CD14-positive monocyte (primary cell): ENCODE measurements at regions not wholly inside any gene's neighbourhood (a gene's known extent, or its start where the extent isn't known, plus 50 kb on each side); places are given as distances from the start of the nearest gene placed in this dataset.

Experiments used
- DNase-seq, 3 donors: peaks; one replicate each; pipeline ENCODE4 v3.0.0-alpha.2; 2011 to 2022
- H2AFZ ChIP-seq: 2 replicates; pipeline ENCODE4 v1.6.0; 2012; ENCODE audit warnings: mild to moderate bottlenecking, low read depth, low read length, inconsistent platforms; ENCODE audit not compliant: insufficient read depth, poor library complexity, severe bottlenecking
- H3K27ac ChIP-seq, 2 donors: 1 replicate in 1 of 2; 2 replicates in 1 of 2; pipeline ENCODE4 v1.5.1; 2012 to 2013; ENCODE audit warnings: low read length in 2 of 2, control low read depth in 1 of 2, inconsistent platforms in 1 of 2, low read depth in 1 of 2, mild to moderate bottlenecking in 1 of 2
- H3K27me3 ChIP-seq, 2 donors: one replicate each; pipeline versions ENCODE4 v1.6.0 to v1.6.1; 2011 to 2013; ENCODE audit warnings: low read length in 2 of 2; ENCODE audit not compliant: control insufficient read depth in 2 of 2, insufficient read depth in 2 of 2
- H3K36me3 ChIP-seq, 2 donors: replicated peaks in 1 of 2; 1 replicate in 1 of 2; 2 replicates in 1 of 2; pipeline versions ENCODE4 v1.5.1 to v1.6.1; 2012 to 2013; ENCODE audit warnings: low read length in 2 of 2, control low read depth in 1 of 2, inconsistent platforms in 1 of 2, mild to moderate bottlenecking in 1 of 2; ENCODE audit not compliant: insufficient read depth in 2 of 2, control insufficient read depth in 1 of 2
- H3K4me1 ChIP-seq, 2 donors: 1 replicate in 1 of 2; 2 replicates in 1 of 2; pipeline versions ENCODE4 v1.5.1 to v1.6.1; 2012 to 2013; ENCODE audit warnings: low read length in 2 of 2, control low read depth in 1 of 2, inconsistent platforms in 1 of 2, mild to moderate bottlenecking in 1 of 2, moderate library complexity in 1 of 2; ENCODE audit not compliant: insufficient read depth in 2 of 2, control insufficient read depth in 1 of 2
- H3K4me2 ChIP-seq: replicated peaks from 2 replicates; pipeline ENCODE3; 2012; ENCODE audit warnings: low read length, moderate library complexity, mild to moderate bottlenecking; ENCODE audit not compliant: poor library complexity, severe bottlenecking; ENCODE audit errors: extremely low read depth
- H3K4me3 ChIP-seq, 3 experiments: fragments of 200-600 bp in 1 of 3; sonication (generic) in 1 of 3; replicated peaks in 1 of 3; 1 replicate in 2 of 3; 2 replicates in 1 of 3; pipeline ENCODE4 v1.5.1; 2011 to 2013; ENCODE audit warnings: low read length in 3 of 3, mild to moderate bottlenecking in 3 of 3, control low read depth in 2 of 3, low read depth in 2 of 3, inconsistent platforms in 1 of 3, moderate library complexity in 1 of 3
- H3K79me2 ChIP-seq: 2 replicates; pipeline ENCODE4 v1.6.0; 2012; ENCODE audit warnings: mild to moderate bottlenecking, control low read depth, inconsistent platforms, low read length, moderate library complexity; ENCODE audit not compliant: insufficient read depth
- H3K9ac ChIP-seq: 2 replicates; pipeline ENCODE4 v1.6.0; 2017; ENCODE audit warnings: low read length, mild to moderate bottlenecking; ENCODE audit not compliant: insufficient read depth, poor library complexity, severe bottlenecking
- H3K9me3 ChIP-seq, 2 donors: replicated peaks in 1 of 2; 1 replicate in 1 of 2; 2 replicates in 1 of 2; pipeline versions ENCODE4 v1.5.1 to v1.6.1; 2012 to 2013; ENCODE audit warnings: low read length in 2 of 2, control low read depth in 1 of 2; ENCODE audit not compliant: control insufficient read depth in 1 of 2, insufficient read depth in 1 of 2
- H4K20me1 ChIP-seq: 2 replicates; pipeline ENCODE4 v1.6.0; 2012; ENCODE audit warnings: mild to moderate bottlenecking, low read length, control low read depth, moderate library complexity; ENCODE audit not compliant: insufficient read depth
- H3K27ac Mint-ChIP-seq, 7 donors: one replicate each; pipeline ENCODE4 v1.8.0; 2020; ENCODE audit warnings: mild to moderate bottlenecking in 7 of 7, mixed read lengths in 7 of 7, moderate library complexity in 6 of 7, inconsistent platforms in 2 of 7
- H3K27me3 Mint-ChIP-seq, 3 donors: one replicate each; pipeline ENCODE4 v1.8.0; 2021 to 2022; ENCODE audit warnings: low read depth in 3 of 3, mild to moderate bottlenecking in 3 of 3, mixed read lengths in 3 of 3, moderate library complexity in 3 of 3, inconsistent platforms in 1 of 3
- H3K36me3 Mint-ChIP-seq, 2 donors: one replicate each; pipeline ENCODE4 v1.8.0; 2020; ENCODE audit warnings: mixed read lengths in 2 of 2, inconsistent platforms in 1 of 2, mild to moderate bottlenecking in 1 of 2
- H3K4me1 Mint-ChIP-seq: one replicate; pipeline ENCODE4 v1.8.0; 2020; ENCODE audit warnings: mild to moderate bottlenecking, mixed read lengths
- H3K4me3 Mint-ChIP-seq, 2 donors: one replicate each; pipeline ENCODE4 v1.8.0; 2020; ENCODE audit warnings: mild to moderate bottlenecking in 2 of 2, mixed read lengths in 2 of 2, moderate library complexity in 1 of 2
- H3K9me3 Mint-ChIP-seq, 7 donors: one replicate each; pipeline ENCODE4 v1.8.0; 2020 to 2022; ENCODE audit warnings: mixed read lengths in 7 of 7, mild to moderate bottlenecking in 6 of 7, moderate library complexity in 6 of 7, inconsistent platforms in 2 of 7
- WGBS: methylation state at CpG from one replicate; pipeline ENCODE4 v1.1.5; 2013; ENCODE audit warnings: missing lambda C conversion rate; ENCODE audit not compliant: insufficient coverage; 5-methylcytosine and 5-hydroxymethylcytosine counted together
- intact Hi-C, 2 donors: fragments of 100-400 bp; cut with micrococcal nuclease; formaldehyde crosslinking; loops; one replicate each; pipeline versions ENCODE4 v1.15.0 to v1.15.1; 2023
- TF ChIP-seq, protein P1 (sequence below): fragments of 200-600 bp; IDR thresholded peaks from one replicate; pipeline ENCODE4 v1.8.0; 2022; ENCODE audit warnings: antibody characterized with exemption, mild to moderate bottlenecking

DNA sequence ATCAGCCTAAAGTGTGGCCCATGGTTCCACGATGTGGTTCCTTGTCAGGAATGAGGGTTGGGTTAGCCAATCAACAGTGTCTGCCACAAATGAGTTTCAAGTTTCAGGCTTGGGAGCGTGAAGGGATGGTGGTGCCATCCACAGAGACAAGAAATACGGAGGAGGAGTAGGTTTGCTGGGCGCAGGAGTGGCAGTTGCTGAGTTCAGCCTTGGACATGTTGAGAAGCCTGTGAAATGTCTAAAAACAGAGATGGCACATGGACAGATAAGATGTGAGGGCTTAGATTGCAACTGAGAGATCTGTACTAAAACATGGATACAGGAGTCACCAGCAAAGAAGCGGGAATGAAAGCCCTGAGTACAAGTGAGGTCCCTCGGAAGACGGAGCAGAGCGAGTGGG is 481.0 kb downstream of the BCOR start:
- no peak overlapping the region for H3K4me2 ChIP-seq
- 98% methylated on average over 8 of the region's 8 CpGs for WGBS
- H3K4me1 Mint-ChIP-seq = peaks cover 19% of the 10 kb centered on the region

GRCh38 chrX:39618178-39618577 is 479.6 kb downstream of the BCOR start:
- peaks cover 17 to 21% of the 10 kb centered on the region in 2 donors for H3K27me3 ChIP-seq
- H3K36me3 ChIP-seq = no peaks in the 10 kb centered on the region
- Mint-ChIP-seq H3K4me1 (peaks cover 19% of the 10 kb centered on the region), H3K36me3 (no peaks in the 10 kb centered on the region), H3K27ac (no peak overlapping the region), H3K4me3 (no peak overlapping the region), H3K9me3 (peaks cover 0 to 30% (median 9%) of the 10 kb centered on the region in 7 donors), H3K27me3 (peaks cover 20 to 32% (median 26%) of the 10 kb centered on the region in 3 donors)
- DNase-seq = no peak
- no CpG with 5 or more reads among the region's 1 CpG for WGBS
- no peaks in the 10 kb centered on the region for H4K20me1 ChIP-seq
- H3K9me3 ChIP-seq = peaks cover 0 to 6% of the 10 kb centered on the region in 2 donors
- H3K4me2 ChIP-seq = no peak overlapping the region
- TF ChIP-seq, protein P1, sequence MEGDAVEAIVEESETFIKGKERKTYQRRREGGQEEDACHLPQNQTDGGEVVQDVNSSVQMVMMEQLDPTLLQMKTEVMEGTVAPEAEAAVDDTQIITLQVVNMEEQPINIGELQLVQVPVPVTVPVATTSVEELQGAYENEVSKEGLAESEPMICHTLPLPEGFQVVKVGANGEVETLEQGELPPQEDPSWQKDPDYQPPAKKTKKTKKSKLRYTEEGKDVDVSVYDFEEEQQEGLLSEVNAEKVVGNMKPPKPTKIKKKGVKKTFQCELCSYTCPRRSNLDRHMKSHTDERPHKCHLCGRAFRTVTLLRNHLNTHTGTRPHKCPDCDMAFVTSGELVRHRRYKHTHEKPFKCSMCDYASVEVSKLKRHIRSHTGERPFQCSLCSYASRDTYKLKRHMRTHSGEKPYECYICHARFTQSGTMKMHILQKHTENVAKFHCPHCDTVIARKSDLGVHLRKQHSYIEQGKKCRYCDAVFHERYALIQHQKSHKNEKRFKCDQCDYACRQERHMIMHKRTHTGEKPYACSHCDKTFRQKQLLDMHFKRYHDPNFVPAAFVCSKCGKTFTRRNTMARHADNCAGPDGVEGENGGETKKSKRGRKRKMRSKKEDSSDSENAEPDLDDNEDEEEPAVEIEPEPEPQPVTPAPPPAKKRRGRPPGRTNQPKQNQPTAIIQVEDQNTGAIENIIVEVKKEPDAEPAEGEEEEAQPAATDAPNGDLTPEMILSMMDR = no peak
- no peak overlapping the region for H3K4me3 ChIP-seq
- no peak overlapping the region for H2AFZ ChIP-seq
- H3K27ac ChIP-seq = no peak overlapping the region
- peaks cover 7 to 10% of the 10 kb centered on the region in 2 donors for H3K4me1 ChIP-seq
- intact Hi-C loops = no loop called here
- H3K79me2 ChIP-seq = no peaks in the 10 kb centered on the region
- no peak overlapping the region for H3K9ac ChIP-seq

More for the DNA sequence above, 481.0 kb downstream of the BCOR start:
- intact Hi-C loops = no loop called here
- peaks cover 0 to 6% of the 10 kb centered on the region in 2 donors for H3K9me3 ChIP-seq
- no peak overlapping the region for H3K4me3 ChIP-seq
- H3K27ac ChIP-seq = no peak overlapping the region
- DNase-seq = no peak
- peaks cover 7 to 10% of the 10 kb centered on the region in 2 donors for H3K4me1 ChIP-seq
- no peaks in the 10 kb centered on the region for H3K79me2 ChIP-seq
- Mint-ChIP-seq H3K9me3 (peaks cover 0 to 26% (median 5%) of the 10 kb centered on the region in 7 donors), H3K27ac (no peak overlapping the region), H3K36me3 (no peaks in the 10 kb centered on the region), H3K27me3 (peaks cover 21 to 40% (median 33%) of the 10 kb centered on the region in 3 donors), H3K4me3 (no peak overlapping the region)
- no peaks in the 10 kb centered on the region for H3K36me3 ChIP-seq
- TF ChIP-seq, protein P1 = no peak
- H3K27me3 ChIP-seq = peaks cover 21 to 23% of the 10 kb centered on the region in 2 donors
- H3K9ac ChIP-seq = no peak overlapping the region
- no peak overlapping the region for H2AFZ ChIP-seq
- no peaks in the 10 kb centered on the region for H4K20me1 ChIP-seq
